GM20431 (cell line): ENCODE measurements at regions not wholly inside any gene's neighbourhood (a gene's known extent, or its start where the extent isn't known, plus 50 kb on each side); places are given as distances from the start of the nearest gene placed in this dataset.

Source experiments
- in situ Hi-C: fragments of 300-500 bp; cut with MseI, MboI; formaldehyde crosslinking; loops from one replicate; pipeline ENCODE4 v1.15.0; 2020; ENCODE audit warnings: low sequenced_read_pairs; ENCODE audit not compliant: unreplicated experiment

GRCh38 chr12:115267464-115267863 lies 583.5 kb upstream of the TBX3 start:
- in situ Hi-C loops: no loop called here

- in situ Hi-C loops: no loop called here
These were observed 580.6 kb upstream of the TBX3 start for GRCh38 chr12:115264605-115265004.

- in situ Hi-C loops: no loop called here
These were observed 577.9 kb upstream of the TBX3 start for GRCh38 chr12:115261691-115262398.

GRCh38 chr12:115260762-115261675 lies 577.0 kb upstream of the TBX3 start:
- in situ Hi-C loops: no loop called here

DNA sequence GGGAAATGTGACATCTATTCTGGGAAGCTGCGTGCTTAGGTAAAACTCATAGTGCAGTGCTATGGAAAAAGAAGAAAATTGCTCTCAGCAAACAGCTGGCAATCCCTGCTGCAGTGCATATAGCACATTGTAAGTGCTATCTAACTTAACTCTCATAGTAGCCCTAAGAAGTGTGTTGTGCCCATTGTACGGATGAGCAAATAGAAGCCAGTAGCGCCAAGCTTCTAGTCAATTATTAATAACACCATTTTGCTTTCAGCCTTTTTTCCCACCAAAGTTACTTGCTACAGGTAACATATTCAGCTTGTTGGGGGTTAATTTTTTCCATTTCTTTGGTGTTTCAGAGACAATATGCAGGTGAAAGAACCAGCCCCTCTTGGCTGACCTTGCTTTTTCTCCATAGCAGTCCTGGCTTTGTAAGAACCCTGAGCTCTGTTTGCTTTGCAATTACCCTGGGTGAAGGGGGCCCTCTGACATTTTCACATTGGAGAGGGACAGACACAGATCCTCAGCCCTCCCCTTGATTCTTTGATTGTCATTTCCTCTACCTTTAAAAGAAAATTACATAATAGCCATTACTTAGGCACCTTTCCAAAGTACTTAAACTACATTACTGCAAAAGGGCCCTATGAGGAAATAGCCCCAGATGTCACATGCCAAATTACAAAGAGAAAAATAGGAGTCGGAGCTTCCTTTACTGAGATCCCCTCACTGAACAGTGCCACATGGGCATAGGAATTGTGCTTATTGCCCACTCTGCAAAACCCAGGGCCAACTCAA lies 576.2 kb upstream of the TBX3 start:
- in situ Hi-C loops: no loop called here

GRCh38 chr12:115257791-115258190 lies 573.8 kb upstream of the TBX3 start:
- in situ Hi-C loops: no loop called here

- in situ Hi-C loops: no loop called here
These were observed 572.0 kb upstream of the TBX3 start for GRCh38 chr12:115255962-115256361.

DNA sequence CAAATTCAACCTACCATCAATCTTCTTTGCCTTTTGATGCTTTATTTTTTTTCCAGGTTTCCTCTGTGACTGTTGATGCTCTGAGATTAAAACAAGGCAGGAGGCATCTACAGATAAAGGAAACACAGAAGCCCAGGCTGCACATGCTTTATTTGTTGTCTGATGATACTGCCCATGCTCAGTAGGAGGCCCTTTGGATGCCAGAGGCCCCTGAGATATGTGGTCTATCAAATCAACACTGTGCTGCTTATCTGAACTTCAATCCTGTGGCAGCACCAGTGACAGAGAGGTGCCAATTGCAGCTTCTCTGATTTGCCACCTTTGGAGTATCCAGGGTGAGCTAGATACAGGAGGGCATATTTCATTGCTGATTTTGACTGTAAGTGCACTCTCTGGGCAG lies 571.3 kb upstream of the TBX3 start:
- in situ Hi-C loops: no loop called here

GRCh38 chr12:115253049-115253448 lies 569.1 kb upstream of the TBX3 start:
- in situ Hi-C loops: no loop called here

- in situ Hi-C loops: no loop called here
These were observed 567.8 kb upstream of the TBX3 start for GRCh38 chr12:115251727-115252126.

- in situ Hi-C loops: no loop called here
These were observed 565.8 kb upstream of the TBX3 start for GRCh38 chr12:115249671-115250278.

GRCh38 chr12:115245020-115245419 lies 561.0 kb upstream of the TBX3 start:
- in situ Hi-C loops: no loop called here

DNA sequence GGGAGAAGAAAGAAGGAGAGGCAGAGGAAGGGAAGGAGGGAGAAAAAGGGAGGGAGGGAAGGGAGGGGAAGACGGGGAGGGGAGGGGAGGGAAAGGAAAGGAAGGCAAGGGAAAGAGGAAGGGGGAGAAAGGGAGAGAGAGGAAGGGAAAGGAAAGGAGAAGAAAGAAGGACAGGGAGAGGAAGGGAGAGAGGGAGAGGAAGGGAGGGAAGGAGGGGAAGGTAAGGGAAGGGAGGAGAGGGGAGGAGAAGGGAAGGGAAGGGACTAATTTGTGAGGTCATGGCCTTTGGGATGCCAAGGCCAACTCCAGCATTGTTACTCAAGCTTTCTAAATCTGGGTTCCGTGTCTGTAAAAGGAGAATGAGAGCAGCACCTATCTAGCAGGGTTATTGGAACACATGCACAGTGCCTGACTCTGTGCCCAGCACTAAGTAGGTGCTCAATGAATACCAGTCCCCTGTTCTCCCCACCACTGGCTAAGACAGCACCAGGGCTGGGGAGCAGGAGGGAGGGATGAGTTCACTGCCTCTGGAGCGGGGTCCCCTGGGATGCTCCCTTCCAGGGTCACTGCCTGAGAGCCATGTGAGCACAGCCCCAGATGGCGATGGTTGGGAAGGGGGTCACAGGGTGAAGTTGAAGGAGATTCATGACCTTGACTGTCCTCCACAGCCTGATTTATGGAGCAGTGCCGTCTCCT lies 560.1 kb upstream of the TBX3 start:
- in situ Hi-C loops: no loop called here

DNA sequence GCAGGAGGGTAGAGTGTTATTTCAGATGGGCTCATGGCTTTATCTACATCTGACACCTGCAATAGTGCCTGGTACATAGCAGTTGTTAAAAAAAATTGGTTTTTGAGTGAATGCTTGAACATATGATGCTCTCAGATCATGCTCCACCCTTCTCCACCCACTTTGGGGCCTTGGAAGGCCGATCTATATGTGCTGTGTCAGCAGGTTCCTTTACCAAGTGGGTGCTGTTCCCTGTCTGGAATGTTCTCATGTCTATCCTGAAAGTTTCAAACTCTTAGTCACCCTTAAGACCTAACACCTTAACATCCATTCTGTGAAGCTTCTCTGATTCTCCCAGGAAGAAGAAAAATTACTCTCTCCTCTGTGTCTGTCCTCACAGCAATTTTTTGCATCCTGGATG lies 556.3 kb upstream of the TBX3 start:
- in situ Hi-C loops: no loop called here

- in situ Hi-C loops: no loop called here
These were observed 551.9 kb upstream of the TBX3 start for GRCh38 chr12:115235880-115236279.

- in situ Hi-C loops: no loop called here
These were observed 550.0 kb upstream of the TBX3 start for GRCh38 chr12:115233891-115234543.

- in situ Hi-C loops: no loop called here
These were observed 548.6 kb upstream of the TBX3 start for GRCh38 chr12:115232455-115233156.

- in situ Hi-C loops: no loop called here
These were observed 546.6 kb upstream of the TBX3 start for GRCh38 chr12:115230606-115231005.

GRCh38 chr12:115229517-115229916 lies 545.5 kb upstream of the TBX3 start:
- in situ Hi-C loops: no loop called here
